ENCODE measurements at regions not wholly inside any gene's neighbourhood (a gene's known extent, or its start where the extent isn't known, plus 50 kb on each side); places are given as distances from the start of the nearest gene placed in this dataset.

DNA sequence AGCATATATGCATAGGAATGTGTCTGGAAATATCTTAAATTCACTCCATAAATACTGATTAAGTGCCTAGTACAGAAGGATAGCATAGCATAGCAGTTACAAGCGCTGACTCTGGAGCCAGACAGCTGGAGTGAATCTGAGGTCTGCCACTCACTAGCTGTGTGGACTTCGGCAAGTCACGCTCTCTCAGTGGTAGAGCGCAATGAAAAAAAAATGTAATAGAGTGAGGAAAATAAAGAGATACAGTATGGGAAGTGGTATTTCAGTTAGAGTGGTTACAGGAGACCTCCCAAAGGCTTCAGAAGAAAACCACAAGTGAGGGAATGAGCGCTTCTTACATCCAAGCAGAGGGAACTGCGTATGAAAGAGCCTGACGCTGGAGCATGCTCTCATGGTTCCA is 338.9 kb upstream of the PRMT6 start:
- TF ChIP-seq, protein P1, sequence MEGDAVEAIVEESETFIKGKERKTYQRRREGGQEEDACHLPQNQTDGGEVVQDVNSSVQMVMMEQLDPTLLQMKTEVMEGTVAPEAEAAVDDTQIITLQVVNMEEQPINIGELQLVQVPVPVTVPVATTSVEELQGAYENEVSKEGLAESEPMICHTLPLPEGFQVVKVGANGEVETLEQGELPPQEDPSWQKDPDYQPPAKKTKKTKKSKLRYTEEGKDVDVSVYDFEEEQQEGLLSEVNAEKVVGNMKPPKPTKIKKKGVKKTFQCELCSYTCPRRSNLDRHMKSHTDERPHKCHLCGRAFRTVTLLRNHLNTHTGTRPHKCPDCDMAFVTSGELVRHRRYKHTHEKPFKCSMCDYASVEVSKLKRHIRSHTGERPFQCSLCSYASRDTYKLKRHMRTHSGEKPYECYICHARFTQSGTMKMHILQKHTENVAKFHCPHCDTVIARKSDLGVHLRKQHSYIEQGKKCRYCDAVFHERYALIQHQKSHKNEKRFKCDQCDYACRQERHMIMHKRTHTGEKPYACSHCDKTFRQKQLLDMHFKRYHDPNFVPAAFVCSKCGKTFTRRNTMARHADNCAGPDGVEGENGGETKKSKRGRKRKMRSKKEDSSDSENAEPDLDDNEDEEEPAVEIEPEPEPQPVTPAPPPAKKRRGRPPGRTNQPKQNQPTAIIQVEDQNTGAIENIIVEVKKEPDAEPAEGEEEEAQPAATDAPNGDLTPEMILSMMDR (conservative IDR thresholded peaks at IDR 0.05) = no peak
- no peak for TF ChIP-seq EZH2 (IDR thresholded peaks at IDR 0.05; ENCODE audit: low read depth)

Data from PC-9 (cell line).